Osteoblast (primary cell): ENCODE measurements at regions not wholly inside any gene's neighbourhood (a gene's known extent, or its start where the extent isn't known, plus 50 kb on each side); places are given as distances from the start of the nearest gene placed in this dataset.

Source experiments
- DNase-seq: peaks from one replicate; pipeline ENCODE4 v3.0.0; 2011; ENCODE audit warnings: low spot score, mixed read lengths; ENCODE audit not compliant: insufficient read length; ENCODE audit errors: missing footprints
- H2AFZ ChIP-seq: 2 replicates; pipeline ENCODE4 v1.6.0; 2011; ENCODE audit warnings: mild to moderate bottlenecking, low read length
- H3K27ac ChIP-seq: 2 replicates; pipeline ENCODE4 v1.5.1; 2011; ENCODE audit warnings: mild to moderate bottlenecking, low read depth, low read length, moderate library complexity
- H3K27me3 ChIP-seq: 2 replicates; pipeline ENCODE4 v1.6.0; 2012; ENCODE audit warnings: mild to moderate bottlenecking, control low read depth, inconsistent platforms, low read length, moderate library complexity; ENCODE audit not compliant: insufficient read depth
- H3K36me3 ChIP-seq: 2 replicates; pipeline ENCODE4 v1.5.1; 2011; ENCODE audit warnings: mild to moderate bottlenecking, low read length, control low read depth, moderate library complexity; ENCODE audit not compliant: insufficient read depth
- H3K4me1 ChIP-seq: 2 replicates; pipeline ENCODE4 v1.5.1; 2011; ENCODE audit warnings: mild to moderate bottlenecking, low read length, control low read depth, moderate library complexity; ENCODE audit not compliant: insufficient read depth
- H3K4me2 ChIP-seq: 2 replicates; pipeline ENCODE4 v1.6.0; 2011; ENCODE audit warnings: mild to moderate bottlenecking, low read length; ENCODE audit not compliant: insufficient read depth
- H3K4me3 ChIP-seq: fragments of 200-600 bp; sonication (generic); 3 replicates; pipeline ENCODE4 v1.5.1; 2012; ENCODE audit warnings: mild to moderate bottlenecking, low read length, inconsistent platforms; ENCODE audit not compliant: insufficient read depth
- H3K79me2 ChIP-seq: 2 replicates; pipeline ENCODE4 v1.6.0; 2012; ENCODE audit warnings: mild to moderate bottlenecking, low read length, control low read depth, inconsistent platforms; ENCODE audit not compliant: insufficient read depth
- H3K9me3 ChIP-seq: 2 replicates; pipeline ENCODE4 v1.5.1; 2011; ENCODE audit warnings: low read depth, low read length, control low read depth
- H4K20me1 ChIP-seq: 2 replicates; pipeline ENCODE4 v1.6.0; 2012; ENCODE audit warnings: mild to moderate bottlenecking, low read length, control low read depth; ENCODE audit not compliant: insufficient read depth
- CTCF ChIP-seq: IDR thresholded peaks from 2 replicates; pipeline ENCODE4 v1.5.1; 2011; ENCODE audit warnings: mild to moderate bottlenecking, low read depth, low read length, moderate library complexity; ENCODE audit errors: extremely low read depth

GRCh38 chr5:2851895-2852294, 100.4 kb upstream of the IRX2 start:
- Histone ChIP-seq H3K4me2 (no peak overlapping the region), H3K9me3 (no peaks in the 10 kb centered on the region), H3K27ac (no peak overlapping the region), H3K4me3 (no peak overlapping the region), H3K27me3 (no peaks in the 10 kb centered on the region), H3K4me1 (no peaks in the 10 kb centered on the region), H4K20me1 (no peaks in the 10 kb centered on the region), H2AFZ (no peak overlapping the region), H3K36me3 (no peaks in the 10 kb centered on the region), H3K79me2 (no peaks in the 10 kb centered on the region)
- TF ChIP-seq CTCF: no peak
- no peak for DNase-seq

- H3K36me3 ChIP-seq: no peaks in the 10 kb centered on the region
- H3K4me2 ChIP-seq: no peak overlapping the region
- H3K27me3 ChIP-seq: no peaks in the 10 kb centered on the region
- H3K4me3 ChIP-seq: no peak overlapping the region
- no peak overlapping the region for H3K27ac ChIP-seq
- no peaks in the 10 kb centered on the region for H3K79me2 ChIP-seq
- H2AFZ ChIP-seq: no peak overlapping the region
- TF ChIP-seq CTCF: no peak
- no peaks in the 10 kb centered on the region for H3K4me1 ChIP-seq
- no peaks in the 10 kb centered on the region for H3K9me3 ChIP-seq
- no peaks in the 10 kb centered on the region for H4K20me1 ChIP-seq
- no peak for DNase-seq
Observed at GRCh38 chr5:2849429-2849828, 98.0 kb upstream of the IRX2 start.

GRCh38 chr5:2848619-2849018, 97.1 kb upstream of the IRX2 start:
- no peak overlapping the region for H3K4me3 ChIP-seq
- H3K27ac ChIP-seq: no peak overlapping the region
- TF ChIP-seq CTCF: no peak
- no peak overlapping the region for H3K4me2 ChIP-seq
- no peaks in the 10 kb centered on the region for H3K27me3 ChIP-seq
- H4K20me1 ChIP-seq: no peaks in the 10 kb centered on the region
- no peaks in the 10 kb centered on the region for H3K9me3 ChIP-seq
- H3K36me3 ChIP-seq: no peaks in the 10 kb centered on the region
- no peak for DNase-seq
- H3K79me2 ChIP-seq: no peaks in the 10 kb centered on the region
- H3K4me1 ChIP-seq: no peaks in the 10 kb centered on the region
- H2AFZ ChIP-seq: no peak overlapping the region

- no peaks in the 10 kb centered on the region for H3K4me1 ChIP-seq
- H3K4me3 ChIP-seq: no peak overlapping the region
- no peak for TF ChIP-seq CTCF
- no peaks in the 10 kb centered on the region for H4K20me1 ChIP-seq
- no peak for DNase-seq
- H3K9me3 ChIP-seq: no peaks in the 10 kb centered on the region
- H3K27ac ChIP-seq: no peak overlapping the region
- no peaks in the 10 kb centered on the region for H3K27me3 ChIP-seq
- H3K4me2 ChIP-seq: no peak overlapping the region
- no peaks in the 10 kb centered on the region for H3K79me2 ChIP-seq
- H3K36me3 ChIP-seq: no peaks in the 10 kb centered on the region
- H2AFZ ChIP-seq: no peak overlapping the region
Observed at GRCh38 chr5:2847608-2848007, 96.1 kb upstream of the IRX2 start.
